ENCODE measurements at regions not wholly inside any gene's neighbourhood (a gene's known extent, or its start where the extent isn't known, plus 50 kb on each side); places are given as distances from the start of the nearest gene placed in this dataset.

- TF ChIP-seq CTCF (IDR thresholded peaks at IDR 0.05) (no peak), POLR2A (IDR thresholded peaks at IDR 0.05) (no peak)
Observed at GRCh38 chr20:7689151-7689550, 251.1 kb downstream of the HAO1 start.

All from sigmoid colon (tissue), 3 donors.